GM18858 (cell line): ENCODE measurements at regions not wholly inside any gene's neighbourhood (a gene's known extent, or its start where the extent isn't known, plus 50 kb on each side); places are given as distances from the start of the nearest gene placed in this dataset.
A peak's percentile ranks its signal among the peaks of the same experiment; 100 is the strongest.
"Not testable (repeated sequence)": the region's sequence is repeated elsewhere in the genome, so short reads cannot be mapped to it uniquely, and the experiment has no call there.

ENCODE experiments used
- ATAC-seq: cut with Tn5 transposase; IDR thresholded peaks from one replicate; pipeline ENCODE4 v1.9.1; 2021; ENCODE audit not compliant: unreplicated experiment

DNA sequence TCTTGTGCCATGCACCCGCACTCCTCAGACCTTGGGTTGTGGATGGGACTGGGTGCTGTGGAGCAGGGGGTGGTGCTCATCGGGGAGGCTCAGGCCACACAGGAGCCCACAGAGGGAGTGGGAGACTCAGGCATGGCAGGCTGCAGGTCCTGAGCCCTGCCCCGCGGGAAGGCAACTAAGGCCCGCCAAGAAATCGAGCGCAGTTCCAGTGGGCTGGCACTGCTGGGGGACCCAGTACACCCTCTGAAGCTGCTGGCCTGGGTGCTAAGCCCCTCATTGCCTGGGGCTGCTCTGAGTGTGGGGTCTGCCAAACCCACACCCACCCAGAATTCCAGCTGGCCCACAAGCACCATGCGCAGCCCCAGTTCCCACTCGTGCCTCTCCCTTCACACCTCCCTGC is 450.5 kb upstream of the FGF16 start:
- ATAC-seq: no peak

DNA sequence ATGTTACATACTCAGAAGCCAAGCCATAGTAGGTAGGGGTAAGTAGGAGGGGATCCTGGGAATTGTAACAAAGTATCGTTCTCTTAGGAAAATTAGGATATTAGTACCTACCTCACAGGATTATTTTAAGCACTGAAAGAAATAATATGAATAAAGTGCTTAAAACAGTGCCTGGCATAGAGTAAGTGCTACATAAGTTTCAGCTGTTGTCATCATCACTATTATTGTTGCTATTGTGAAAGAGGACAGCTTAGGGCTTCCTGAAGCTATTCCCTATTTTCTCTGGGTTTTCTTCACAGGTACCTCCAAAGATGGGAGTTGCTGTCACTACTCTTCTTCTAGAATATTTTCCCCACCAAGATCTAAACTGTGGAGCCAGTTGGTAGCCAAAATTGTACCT is 443.7 kb upstream of the FGF16 start:
- ATAC-seq: no peak

DNA sequence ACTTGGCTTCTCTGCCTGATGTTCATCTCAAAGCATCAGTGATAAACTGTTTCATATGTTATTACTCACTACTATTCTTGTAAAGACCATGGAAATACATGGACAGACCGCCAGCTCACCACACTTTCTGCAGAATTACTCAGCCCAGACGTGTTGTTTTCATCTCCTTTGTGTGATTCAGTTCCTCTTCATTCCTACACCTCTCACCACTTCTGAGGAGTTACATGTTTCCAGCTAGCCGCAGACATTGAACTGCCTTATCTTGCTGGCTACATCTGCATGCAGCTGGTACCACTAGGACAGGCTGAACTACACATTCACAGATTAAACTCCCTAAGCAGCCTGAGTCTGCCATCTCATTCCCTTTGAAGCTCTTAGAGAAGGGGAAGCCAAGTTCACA is 443.2 kb upstream of the FGF16 start:
- no peak for ATAC-seq

DNA sequence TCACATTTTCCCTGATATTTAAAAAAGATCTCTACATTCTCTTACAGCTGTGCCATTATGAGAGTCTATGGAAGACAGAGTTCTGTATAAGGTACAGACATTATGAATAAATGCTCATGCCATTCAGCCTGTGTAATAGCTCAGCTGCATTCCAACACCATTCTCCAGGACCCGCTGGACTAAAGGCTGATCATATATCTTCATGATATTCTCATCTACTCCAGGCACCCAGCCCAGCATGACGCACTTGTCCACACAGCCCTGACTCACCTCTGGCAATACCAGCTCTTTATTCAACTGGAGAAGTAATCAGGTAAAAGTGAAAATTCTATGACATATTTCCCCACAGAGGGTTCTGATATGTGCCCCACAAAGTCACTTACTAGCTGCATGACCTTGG is 437.5 kb upstream of the FGF16 start:
- no peak for ATAC-seq

DNA sequence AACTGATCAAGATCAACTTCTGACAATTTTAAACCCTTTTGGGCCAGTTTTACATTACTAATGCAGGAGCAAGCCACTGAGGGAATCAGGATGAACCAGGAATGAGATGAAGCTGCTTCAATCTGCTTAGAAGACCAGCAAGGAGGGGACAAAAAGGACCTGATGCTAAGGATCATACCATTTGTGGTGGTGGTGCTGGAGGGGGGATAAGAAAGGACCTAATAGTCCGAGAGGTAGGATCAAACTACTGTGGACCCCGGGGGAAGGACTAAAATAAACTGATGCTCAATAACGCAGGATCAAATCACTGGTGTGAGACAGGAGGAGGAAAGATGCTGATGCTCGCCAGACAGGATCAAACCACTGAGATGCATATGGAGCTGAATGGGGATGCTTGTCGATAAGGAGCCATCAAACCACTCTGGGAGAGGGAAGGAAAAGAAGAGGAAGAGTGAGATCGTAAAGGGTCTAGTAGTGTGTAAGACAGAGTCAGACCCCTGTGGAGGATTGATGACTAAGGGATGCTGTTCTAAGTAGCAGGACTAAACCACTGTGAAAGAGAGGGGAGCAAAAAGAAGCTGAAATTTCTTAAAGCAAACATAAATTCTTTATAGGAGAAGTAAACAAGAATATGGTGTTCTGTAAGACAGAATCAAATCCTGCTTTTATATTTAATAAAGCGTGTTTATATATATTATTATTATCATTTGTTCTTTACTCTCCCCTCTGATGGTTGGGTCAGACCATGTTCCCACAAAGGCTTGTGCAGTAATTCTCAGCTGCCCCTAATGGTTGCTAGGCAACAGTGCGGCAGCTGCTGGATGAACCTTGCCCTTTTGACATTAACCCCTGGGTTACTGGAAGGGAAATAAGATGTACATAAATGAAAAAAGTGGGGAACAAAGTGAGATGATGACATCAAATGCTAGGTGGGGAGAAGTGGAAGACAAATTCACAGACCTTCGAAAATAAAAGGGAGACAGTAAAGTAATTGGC is 432.5 kb upstream of the FGF16 start:
- no peak for ATAC-seq

DNA sequence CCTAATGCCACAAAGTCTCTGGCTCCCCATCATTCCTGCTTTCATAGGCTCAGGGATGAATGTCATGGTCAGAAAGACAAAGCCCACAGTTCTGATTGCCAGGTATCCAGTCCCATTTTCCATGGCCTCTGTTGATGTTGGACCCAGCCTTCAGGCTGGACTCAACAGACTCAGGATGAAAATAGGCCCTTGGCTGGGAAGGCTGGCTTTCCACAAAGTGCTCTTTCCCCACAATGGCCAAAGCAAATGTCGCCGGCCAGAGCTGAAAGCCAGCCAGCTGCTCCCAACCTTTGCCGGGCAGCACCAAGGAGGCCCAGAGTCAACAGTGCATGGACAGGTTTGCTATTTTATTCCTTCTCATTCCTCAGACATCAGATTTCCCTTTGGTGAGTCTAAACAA is 430.1 kb upstream of the FGF16 start:
- no peak for ATAC-seq

DNA sequence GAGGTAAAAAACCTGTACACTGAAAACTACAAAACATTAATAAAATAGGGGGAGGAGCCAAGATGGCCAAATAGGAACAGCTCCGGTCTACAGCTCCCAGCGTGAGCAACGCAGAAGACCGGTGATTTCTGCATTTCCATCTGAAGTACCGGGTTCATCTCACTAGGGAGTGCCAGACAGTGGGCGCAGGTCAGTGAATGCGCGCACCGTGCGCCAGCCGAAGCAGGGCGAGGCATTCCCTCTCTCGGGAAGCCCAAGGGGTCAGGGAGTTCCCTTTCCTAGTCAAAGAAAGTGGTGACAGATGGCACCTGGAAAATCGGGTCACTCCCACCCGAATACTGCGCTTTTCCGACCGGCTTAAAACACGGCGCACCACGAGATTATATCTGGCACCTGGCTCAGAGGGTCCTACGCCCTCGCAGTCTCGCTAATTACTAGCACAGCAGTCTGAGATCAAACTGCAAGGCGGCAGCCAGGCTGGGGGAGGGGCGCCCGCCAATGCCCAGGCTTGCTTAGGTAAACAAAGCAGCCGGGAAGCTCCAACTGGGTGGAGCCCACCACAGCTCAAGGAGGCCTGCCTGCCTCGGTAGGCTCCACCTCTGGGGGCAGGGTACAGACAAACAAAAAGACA is 400.9 kb upstream of the FGF16 start:
- ATAC-seq: not testable (repeated sequence)

DNA sequence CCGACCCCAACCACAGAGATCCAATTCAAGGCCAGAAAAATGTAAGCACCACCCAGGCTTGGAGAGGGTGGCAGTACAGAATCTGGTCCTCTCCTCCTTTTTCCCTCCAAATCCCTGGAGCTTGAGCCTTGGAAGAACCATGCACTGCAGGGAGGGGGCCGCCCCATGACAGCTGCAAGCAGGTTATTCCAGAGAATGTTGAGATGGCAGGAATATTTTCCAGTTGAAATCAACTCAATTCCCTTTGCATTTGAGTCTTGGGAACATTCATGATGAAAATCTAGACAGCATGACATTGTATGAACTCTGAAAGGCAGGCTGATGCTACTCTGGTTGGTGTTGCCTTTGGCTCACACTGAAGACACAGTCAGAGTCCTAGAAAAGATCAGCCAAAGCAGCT is 386.6 kb upstream of the FGF16 start:
- no peak for ATAC-seq

DNA sequence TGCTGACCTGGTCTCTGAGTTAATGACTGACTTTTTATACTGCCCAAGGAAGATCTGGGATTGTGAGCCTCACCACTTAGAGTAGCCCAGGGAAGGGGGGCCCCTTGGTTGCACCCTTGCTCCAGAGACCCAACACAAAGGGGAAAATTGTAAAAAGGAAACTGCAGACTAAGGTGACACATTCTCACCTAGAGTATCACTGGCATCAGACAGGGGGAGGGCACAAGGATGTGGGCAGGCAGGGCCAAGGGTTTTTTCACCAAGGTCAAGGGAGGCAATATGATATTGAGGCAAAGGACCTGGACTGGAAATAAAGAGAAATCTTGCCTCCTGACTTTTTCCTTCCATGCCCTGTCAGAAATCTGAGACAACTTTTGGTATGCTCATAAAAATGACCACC is 386.2 kb upstream of the FGF16 start:
- ATAC-seq: no peak

DNA sequence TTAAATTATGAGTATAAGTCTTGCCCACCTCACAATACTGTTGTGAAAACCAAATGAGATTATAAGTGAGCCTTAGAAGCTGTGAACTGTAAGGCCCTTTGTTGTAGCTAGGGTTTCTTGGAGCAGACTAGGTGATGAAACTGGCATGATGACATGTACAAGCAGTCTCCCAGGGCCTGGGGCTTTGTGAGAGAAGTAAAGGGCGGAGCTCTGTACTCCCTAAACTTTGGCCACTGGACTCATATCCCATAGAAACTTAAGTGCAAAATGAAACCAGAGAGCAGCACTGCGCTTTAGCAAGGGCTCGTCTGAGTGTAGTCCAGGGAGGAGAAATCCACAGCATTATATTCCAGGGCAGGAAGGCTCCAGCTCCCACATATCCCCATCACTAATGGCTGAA is 385.6 kb upstream of the FGF16 start:
- ATAC-seq: no peak

DNA sequence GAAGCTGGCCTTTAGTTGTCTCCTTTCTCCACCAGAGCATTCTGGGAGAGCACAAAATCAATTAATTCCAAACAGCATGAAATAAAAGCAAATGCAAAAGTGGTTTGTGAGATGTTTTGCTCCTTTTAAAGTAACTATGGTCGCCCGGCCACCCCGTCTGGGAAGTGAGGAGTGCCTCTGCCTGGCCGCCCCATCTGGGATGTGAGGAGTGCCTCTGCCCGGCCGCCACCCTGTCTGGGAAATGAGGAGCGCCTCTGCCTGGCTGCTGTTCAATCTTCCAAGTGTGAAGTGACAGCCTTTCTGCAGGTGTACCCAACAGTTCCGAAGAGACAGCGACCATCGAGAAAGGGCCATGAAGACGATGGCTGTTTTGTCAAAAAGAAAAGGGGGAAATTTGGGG is 381.3 kb upstream of the FGF16 start:
- ATAC-seq: no peak

DNA sequence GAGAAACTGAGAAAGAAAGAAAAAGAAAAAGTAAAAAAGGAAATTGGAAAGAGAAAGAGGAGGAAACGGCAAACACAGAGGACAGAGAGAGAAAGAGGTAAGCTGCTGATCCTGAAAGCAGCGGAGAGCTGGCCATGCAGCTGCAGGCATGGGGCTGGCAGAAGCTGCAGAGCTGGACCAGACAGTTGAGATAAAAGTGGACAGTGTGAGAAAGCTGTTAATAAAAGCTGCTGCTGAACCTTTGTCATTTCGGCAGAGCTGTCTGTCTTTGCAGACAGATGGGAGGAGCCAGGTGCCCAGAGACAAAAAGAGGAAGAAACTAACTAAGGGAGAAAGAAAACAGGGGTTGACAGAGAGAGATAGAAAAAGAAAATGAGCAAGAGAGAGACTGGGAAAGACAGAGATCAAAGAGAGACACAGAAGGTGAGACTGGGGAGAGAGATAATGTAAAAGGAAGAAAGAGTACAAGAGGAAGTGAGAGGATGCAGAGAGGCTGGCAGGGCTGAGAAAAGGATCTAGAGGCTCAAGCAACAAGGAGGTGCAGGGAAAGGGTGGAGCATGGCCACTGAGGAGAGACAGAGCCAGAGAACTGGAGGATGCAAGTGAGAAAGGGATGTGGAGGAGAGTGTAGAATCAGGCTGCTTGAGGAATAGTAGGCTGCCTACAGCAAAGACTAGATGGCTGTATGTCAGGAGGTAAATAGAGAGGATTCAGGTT is 376.8 kb upstream of the FGF16 start:
- no peak for ATAC-seq

DNA sequence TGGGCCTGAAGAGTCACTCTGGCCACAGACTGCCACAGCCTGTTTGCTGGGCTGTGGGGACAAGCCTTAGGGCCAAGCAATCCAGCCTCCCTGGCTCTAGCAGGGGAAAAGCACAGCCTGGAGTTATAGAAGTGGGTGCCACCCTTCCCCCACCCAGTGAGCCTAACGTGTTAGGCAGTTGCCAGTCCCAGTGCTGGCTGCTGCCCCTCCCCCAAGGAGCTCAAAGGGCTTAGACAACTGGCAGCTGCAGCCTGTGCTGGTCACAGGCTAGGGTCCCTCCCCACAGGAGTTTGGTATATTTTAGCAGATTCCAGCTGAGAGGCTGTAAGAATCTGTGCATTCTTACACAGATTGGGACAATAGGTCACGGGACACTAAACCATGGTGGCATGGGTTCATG is 370.3 kb upstream of the FGF16 start:
- ATAC-seq: no peak

DNA sequence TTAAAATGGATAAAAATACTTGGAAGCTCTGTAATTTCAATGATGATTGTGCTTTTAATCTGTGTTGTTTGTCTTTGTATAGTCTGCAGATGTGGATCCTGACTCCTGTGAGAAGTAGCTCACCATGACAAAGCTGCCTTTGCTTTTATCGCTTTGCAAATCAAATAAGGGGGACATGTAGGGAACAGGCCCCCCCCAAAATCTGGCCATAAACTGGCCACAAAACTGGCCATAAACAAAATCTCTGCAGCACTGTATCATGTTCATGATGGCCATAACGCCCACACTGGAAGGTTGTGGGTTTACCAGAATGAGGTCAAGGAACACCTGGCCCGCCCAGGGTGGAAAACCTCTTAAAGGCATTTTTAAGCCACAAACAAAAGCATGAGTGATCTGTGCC is 366.0 kb upstream of the FGF16 start:
- ATAC-seq: not testable (repeated sequence)

DNA sequence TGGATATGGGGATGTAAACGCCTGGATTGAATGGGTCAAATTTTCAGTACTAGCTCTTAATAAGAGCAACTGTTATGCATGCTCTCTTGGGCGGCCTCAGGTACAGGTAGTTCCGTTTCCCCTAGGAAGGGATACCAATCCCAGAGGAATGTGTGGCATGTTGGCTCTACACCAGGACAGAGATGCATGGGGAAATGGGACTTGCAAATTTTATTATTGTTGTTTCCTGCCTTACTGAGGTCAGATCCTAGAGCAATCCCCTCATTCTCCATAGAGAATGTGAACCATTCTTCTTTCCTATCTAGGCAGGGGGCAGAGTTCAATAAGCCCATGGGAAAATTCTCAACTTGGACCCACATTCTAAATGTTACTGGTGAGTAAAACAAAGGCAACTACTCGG is 361.8 kb upstream of the FGF16 start:
- ATAC-seq: no peak

DNA sequence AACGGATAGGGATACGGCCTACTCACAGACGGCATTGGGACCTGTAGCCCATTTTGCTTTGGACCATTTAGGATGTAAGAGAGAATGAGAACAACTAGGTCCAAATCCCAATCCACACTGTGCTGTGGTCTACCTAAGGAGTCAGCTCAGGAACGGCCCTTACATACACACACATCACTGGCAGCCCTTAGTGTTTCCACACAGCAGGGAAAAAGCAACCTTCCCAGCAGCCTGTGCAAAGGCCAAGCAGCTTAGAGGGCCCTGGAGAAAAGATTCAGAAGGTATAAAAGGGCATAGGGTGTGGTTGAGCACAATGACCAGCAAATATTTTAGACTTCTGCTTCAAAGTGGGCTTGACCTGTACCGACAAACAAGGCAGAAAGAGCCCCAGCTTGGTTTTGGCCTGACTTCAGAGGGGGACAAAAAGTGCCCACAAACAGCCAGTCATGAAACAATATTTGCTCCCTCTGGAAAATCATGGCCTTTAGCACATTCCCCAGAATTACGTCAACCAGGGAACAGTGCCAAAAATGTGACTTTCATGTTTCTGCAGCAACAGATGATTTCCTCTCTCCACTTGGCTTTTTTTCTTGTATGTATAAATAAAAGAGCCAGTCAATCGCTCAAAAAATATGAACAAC is 359.5 kb upstream of the FGF16 start:
- no peak for ATAC-seq

DNA sequence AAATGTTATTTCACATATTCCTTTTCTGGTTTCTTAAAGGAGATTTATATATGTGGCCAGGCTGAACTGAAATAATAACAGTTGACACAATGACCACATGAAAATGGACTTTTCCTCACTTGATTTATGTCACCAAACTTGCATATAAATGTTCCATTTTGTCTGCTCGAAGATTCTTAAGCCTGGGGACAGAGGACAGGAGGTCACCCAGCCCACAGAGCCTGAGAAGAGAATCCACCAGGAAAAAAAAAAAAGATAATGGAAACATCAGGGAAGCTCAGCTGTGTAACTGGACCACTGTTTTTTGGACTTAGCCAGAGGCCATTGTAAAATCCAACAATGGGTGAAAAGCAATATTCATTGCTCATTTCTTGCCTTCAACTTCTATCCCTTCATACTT is 359.0 kb upstream of the FGF16 start:
- ATAC-seq: no peak

DNA sequence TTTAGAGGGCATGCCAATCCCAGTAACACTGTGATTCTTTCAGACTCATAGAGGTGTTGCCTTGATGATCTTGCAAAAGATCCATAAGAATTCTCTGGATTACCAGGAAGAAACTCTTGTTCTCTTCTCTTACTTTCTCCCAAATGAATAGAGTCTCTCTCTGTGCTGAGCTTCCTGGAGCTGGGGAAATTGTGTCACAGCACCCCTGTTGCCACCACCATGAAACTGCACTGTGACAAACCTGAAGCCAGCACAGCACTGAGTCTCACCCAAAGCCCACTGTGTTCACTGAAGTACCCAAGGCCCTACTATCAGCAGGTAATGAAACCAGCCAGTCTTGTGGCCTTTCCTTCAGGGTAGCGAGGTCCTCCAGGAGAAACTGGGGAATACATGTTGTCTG is 332.7 kb upstream of the FGF16 start:
- no peak for ATAC-seq

DNA sequence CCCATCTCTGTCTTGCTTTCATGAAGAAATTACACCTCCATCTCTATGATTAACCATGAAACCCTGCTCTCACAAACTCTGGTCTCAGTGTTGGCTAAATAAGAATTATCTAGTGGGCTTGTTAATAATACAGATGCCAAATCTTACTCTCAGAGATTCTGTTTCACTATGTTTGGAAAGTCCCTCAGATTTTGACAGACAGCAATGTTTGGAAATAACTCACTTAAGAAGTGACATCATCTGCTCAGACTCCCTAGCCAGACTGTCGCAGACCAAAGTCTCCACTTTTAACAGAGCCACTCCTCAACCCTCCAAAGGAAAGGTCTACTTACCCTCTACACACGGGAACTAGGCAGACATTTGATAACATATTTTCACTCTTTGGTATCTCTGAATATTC is 328.5 kb upstream of the FGF16 start:
- ATAC-seq: peak; percentile 60

DNA sequence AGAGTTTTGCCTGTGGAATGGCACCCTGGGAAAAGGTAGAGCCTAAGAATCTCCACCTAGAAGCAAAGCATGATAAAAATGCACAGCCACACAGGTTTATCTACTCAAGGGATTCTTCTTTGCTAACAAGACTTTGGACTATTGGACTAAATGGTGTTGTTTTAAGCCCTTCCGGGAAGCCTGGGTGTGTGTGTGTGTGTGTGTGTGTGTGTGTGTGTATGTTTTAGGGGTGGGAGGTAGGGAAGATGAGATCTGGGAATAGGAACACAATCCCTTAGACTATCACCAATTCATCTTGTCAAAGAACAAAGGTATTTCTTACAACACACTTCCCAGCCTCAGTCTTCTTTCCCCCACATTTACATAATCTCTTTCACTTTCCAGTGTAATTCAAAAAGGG is 327.5 kb upstream of the FGF16 start:
- ATAC-seq: no peak

DNA sequence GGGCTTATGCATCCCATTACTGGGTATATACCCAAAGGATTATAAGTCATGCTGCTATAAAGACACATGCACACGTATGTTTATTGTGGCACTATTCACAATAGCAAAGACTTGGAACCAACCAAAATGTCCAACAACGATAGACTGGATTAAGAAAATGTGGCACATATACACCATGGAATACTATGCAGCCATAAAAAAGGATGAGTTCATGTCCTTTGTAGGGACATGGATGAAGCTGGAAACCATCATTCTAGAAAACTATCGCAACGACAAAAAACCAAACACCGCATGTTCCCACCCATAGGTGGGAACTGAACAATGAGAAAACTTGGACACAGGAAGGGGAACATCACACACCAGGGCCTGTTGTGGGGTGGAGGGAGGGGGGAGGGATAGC is 323.3 kb upstream of the FGF16 start:
- not testable (repeated sequence) for ATAC-seq
